CD14-positive monocyte (primary cell): ENCODE measurements at regions not wholly inside any gene's neighbourhood (a gene's known extent, or its start where the extent isn't known, plus 50 kb on each side); places are given as distances from the start of the nearest gene placed in this dataset.

Experiments
- DNase-seq, 3 donors: peaks; one replicate each; pipeline ENCODE4 v3.0.0-alpha.2; 2011 to 2022
- H2AFZ ChIP-seq: 2 replicates; pipeline ENCODE4 v1.6.0; 2012; ENCODE audit warnings: mild to moderate bottlenecking, low read depth, low read length, inconsistent platforms; ENCODE audit not compliant: insufficient read depth, poor library complexity, severe bottlenecking
- H3K27ac ChIP-seq, 2 donors: 1 replicate in 1 of 2; 2 replicates in 1 of 2; pipeline ENCODE4 v1.5.1; 2012 to 2013; ENCODE audit warnings: low read length in 2 of 2, control low read depth in 1 of 2, inconsistent platforms in 1 of 2, low read depth in 1 of 2, mild to moderate bottlenecking in 1 of 2
- H3K27me3 ChIP-seq, 2 donors: one replicate each; pipeline versions ENCODE4 v1.6.0 to v1.6.1; 2011 to 2013; ENCODE audit warnings: low read length in 2 of 2; ENCODE audit not compliant: control insufficient read depth in 2 of 2, insufficient read depth in 2 of 2
- H3K36me3 ChIP-seq, 2 donors: replicated peaks in 1 of 2; 1 replicate in 1 of 2; 2 replicates in 1 of 2; pipeline versions ENCODE4 v1.5.1 to v1.6.1; 2012 to 2013; ENCODE audit warnings: low read length in 2 of 2, control low read depth in 1 of 2, inconsistent platforms in 1 of 2, mild to moderate bottlenecking in 1 of 2; ENCODE audit not compliant: insufficient read depth in 2 of 2, control insufficient read depth in 1 of 2
- H3K4me1 ChIP-seq, 2 donors: 1 replicate in 1 of 2; 2 replicates in 1 of 2; pipeline versions ENCODE4 v1.5.1 to v1.6.1; 2012 to 2013; ENCODE audit warnings: low read length in 2 of 2, control low read depth in 1 of 2, inconsistent platforms in 1 of 2, mild to moderate bottlenecking in 1 of 2, moderate library complexity in 1 of 2; ENCODE audit not compliant: insufficient read depth in 2 of 2, control insufficient read depth in 1 of 2
- H3K4me2 ChIP-seq: replicated peaks from 2 replicates; pipeline ENCODE3; 2012; ENCODE audit warnings: low read length, moderate library complexity, mild to moderate bottlenecking; ENCODE audit not compliant: poor library complexity, severe bottlenecking; ENCODE audit errors: extremely low read depth
- H3K4me3 ChIP-seq, 3 experiments: fragments of 200-600 bp in 1 of 3; sonication (generic) in 1 of 3; replicated peaks in 1 of 3; 1 replicate in 2 of 3; 2 replicates in 1 of 3; pipeline ENCODE4 v1.5.1; 2011 to 2013; ENCODE audit warnings: low read length in 3 of 3, mild to moderate bottlenecking in 3 of 3, control low read depth in 2 of 3, low read depth in 2 of 3, inconsistent platforms in 1 of 3, moderate library complexity in 1 of 3
- H3K79me2 ChIP-seq: 2 replicates; pipeline ENCODE4 v1.6.0; 2012; ENCODE audit warnings: mild to moderate bottlenecking, control low read depth, inconsistent platforms, low read length, moderate library complexity; ENCODE audit not compliant: insufficient read depth
- H3K9ac ChIP-seq: 2 replicates; pipeline ENCODE4 v1.6.0; 2017; ENCODE audit warnings: low read length, mild to moderate bottlenecking; ENCODE audit not compliant: insufficient read depth, poor library complexity, severe bottlenecking
- H3K9me3 ChIP-seq, 2 donors: replicated peaks in 1 of 2; 1 replicate in 1 of 2; 2 replicates in 1 of 2; pipeline versions ENCODE4 v1.5.1 to v1.6.1; 2012 to 2013; ENCODE audit warnings: low read length in 2 of 2, control low read depth in 1 of 2; ENCODE audit not compliant: control insufficient read depth in 1 of 2, insufficient read depth in 1 of 2
- H4K20me1 ChIP-seq: 2 replicates; pipeline ENCODE4 v1.6.0; 2012; ENCODE audit warnings: mild to moderate bottlenecking, low read length, control low read depth, moderate library complexity; ENCODE audit not compliant: insufficient read depth
- H3K27ac Mint-ChIP-seq, 7 donors: one replicate each; pipeline ENCODE4 v1.8.0; 2020; ENCODE audit warnings: mild to moderate bottlenecking in 7 of 7, mixed read lengths in 7 of 7, moderate library complexity in 6 of 7, inconsistent platforms in 2 of 7
- H3K27me3 Mint-ChIP-seq, 3 donors: one replicate each; pipeline ENCODE4 v1.8.0; 2021 to 2022; ENCODE audit warnings: low read depth in 3 of 3, mild to moderate bottlenecking in 3 of 3, mixed read lengths in 3 of 3, moderate library complexity in 3 of 3, inconsistent platforms in 1 of 3
- H3K36me3 Mint-ChIP-seq, 2 donors: one replicate each; pipeline ENCODE4 v1.8.0; 2020; ENCODE audit warnings: mixed read lengths in 2 of 2, inconsistent platforms in 1 of 2, mild to moderate bottlenecking in 1 of 2
- H3K4me1 Mint-ChIP-seq: one replicate; pipeline ENCODE4 v1.8.0; 2020; ENCODE audit warnings: mild to moderate bottlenecking, mixed read lengths
- H3K4me3 Mint-ChIP-seq, 2 donors: one replicate each; pipeline ENCODE4 v1.8.0; 2020; ENCODE audit warnings: mild to moderate bottlenecking in 2 of 2, mixed read lengths in 2 of 2, moderate library complexity in 1 of 2
- H3K9me3 Mint-ChIP-seq, 7 donors: one replicate each; pipeline ENCODE4 v1.8.0; 2020 to 2022; ENCODE audit warnings: mixed read lengths in 7 of 7, mild to moderate bottlenecking in 6 of 7, moderate library complexity in 6 of 7, inconsistent platforms in 2 of 7
- CTCF ChIP-seq: fragments of 200-600 bp; IDR thresholded peaks from one replicate; pipeline ENCODE4 v1.8.0; 2022; ENCODE audit warnings: antibody characterized with exemption, mild to moderate bottlenecking
- WGBS: methylation state at CpG from one replicate; pipeline ENCODE4 v1.1.5; 2013; ENCODE audit warnings: missing lambda C conversion rate; ENCODE audit not compliant: insufficient coverage; 5-methylcytosine and 5-hydroxymethylcytosine counted together
- intact Hi-C, 2 donors: fragments of 100-400 bp; cut with micrococcal nuclease; formaldehyde crosslinking; loops; one replicate each; pipeline versions ENCODE4 v1.15.0 to v1.15.1; 2023

- peaks cover 0 to 7% (median 0%) of the 10 kb centered on the region in 7 donors for H3K9me3 Mint-ChIP-seq
- H3K27me3 Mint-ChIP-seq = peaks cover 4 to 7% (median 5%) of the 10 kb centered on the region in 3 donors
- Histone ChIP-seq H3K27ac (no peak overlapping the region), H3K4me2 (no peak overlapping the region), H2AFZ (no peak overlapping the region), H3K36me3 (no peaks in the 10 kb centered on the region), H3K4me3 (no peak overlapping the region), H3K27me3 (no peaks in the 10 kb centered on the region), H3K79me2 (no peaks in the 10 kb centered on the region), H3K9me3 (no peaks in the 10 kb centered on the region), H4K20me1 (no peaks in the 10 kb centered on the region), H3K9ac (no peak overlapping the region), H3K4me1 (no peaks in the 10 kb centered on the region)
- H3K27ac Mint-ChIP-seq = no peak overlapping the region
- H3K36me3 Mint-ChIP-seq = no peaks in the 10 kb centered on the region
- no peak overlapping the region for H3K4me3 Mint-ChIP-seq
- no peak for TF ChIP-seq CTCF
- WGBS = 78% methylated on average over 1 of the region's 5 CpGs
- DNase-seq = no peak
- peaks cover 3% of the 10 kb centered on the region for H3K4me1 Mint-ChIP-seq
- intact Hi-C loops = no loop called here
Observed at GRCh38 chr6:1485678-1486077, 96.3 kb downstream of the FOXF2 start.

GRCh38 chr6:1486387-1486786, 97.0 kb downstream of the FOXF2 start:
- Histone ChIP-seq H2AFZ (no peak overlapping the region), H4K20me1 (no peaks in the 10 kb centered on the region), H3K4me2 (no peak overlapping the region), H3K27me3 (no peaks in the 10 kb centered on the region), H3K9me3 (no peaks in the 10 kb centered on the region), H3K27ac (no peak overlapping the region), H3K9ac (no peak overlapping the region), H3K36me3 (no peaks in the 10 kb centered on the region), H3K4me3 (no peak overlapping the region), H3K79me2 (no peaks in the 10 kb centered on the region), H3K4me1 (no peaks in the 10 kb centered on the region)
- intact Hi-C loops = no loop called here
- Mint-ChIP-seq H3K27me3 (peaks cover 4 to 10% (median 7%) of the 10 kb centered on the region in 3 donors), H3K9me3 (peaks cover 0 to 8% (median 0%) of the 10 kb centered on the region in 7 donors), H3K4me1 (peaks cover 3% of the 10 kb centered on the region), H3K27ac (no peak overlapping the region), H3K36me3 (no peaks in the 10 kb centered on the region), H3K4me3 (no peak overlapping the region)
- no peak for TF ChIP-seq CTCF
- WGBS = 100% methylated on average over 1 of the region's 1 CpG
- no peak for DNase-seq
